GM18870 (cell line): ENCODE measurements at regions not wholly inside any gene's neighbourhood (a gene's known extent, or its start where the extent isn't known, plus 50 kb on each side); places are given as distances from the start of the nearest gene placed in this dataset.

Source experiments
- ATAC-seq: cut with Tn5 transposase; IDR thresholded peaks from one replicate; pipeline ENCODE4 v1.9.1; 2021; ENCODE audit warnings: moderate library complexity; ENCODE audit not compliant: unreplicated experiment

- ATAC-seq = no peak
These were observed 1630.8 kb upstream of the TENM4 start for GRCh38 chr11:81071606-81072005.

GRCh38 chr11:81070948-81071347, 1630.1 kb upstream of the TENM4 start:
- ATAC-seq = peak; percentile 82

GRCh38 chr11:81059356-81059755, 1618.5 kb upstream of the TENM4 start:
- no peak for ATAC-seq

- no peak for ATAC-seq
These were observed 1611.7 kb upstream of the TENM4 start for GRCh38 chr11:81052344-81053158.

GRCh38 chr11:81039916-81040524, 1599.2 kb upstream of the TENM4 start:
- no peak for ATAC-seq

- ATAC-seq = no peak
These were observed 1595.5 kb upstream of the TENM4 start for GRCh38 chr11:81036168-81036870.

- ATAC-seq = no peak
These were observed 1593.1 kb upstream of the TENM4 start for GRCh38 chr11:81033779-81034540.

GRCh38 chr11:81032906-81033305, 1592.1 kb upstream of the TENM4 start:
- ATAC-seq = no peak

- no peak for ATAC-seq
These were observed 1589.4 kb upstream of the TENM4 start for GRCh38 chr11:81030186-81030585.

- ATAC-seq = no peak
These were observed 1585.2 kb upstream of the TENM4 start for GRCh38 chr11:81026032-81026431.

- ATAC-seq = no peak
These were observed 1581.2 kb upstream of the TENM4 start for GRCh38 chr11:81022057-81022456.

GRCh38 chr11:81010631-81011030, 1569.8 kb upstream of the TENM4 start:
- no peak for ATAC-seq

- ATAC-seq = no peak
These were observed 1566.2 kb upstream of the TENM4 start for GRCh38 chr11:81007046-81007445.

GRCh38 chr11:81005595-81005994, 1564.8 kb upstream of the TENM4 start:
- peak; percentile 83 for ATAC-seq

- ATAC-seq = no peak
These were observed 1563.7 kb upstream of the TENM4 start for GRCh38 chr11:81004576-81004975.

- ATAC-seq = no peak
These were observed 1561.5 kb upstream of the TENM4 start for GRCh38 chr11:81002374-81002773.

- ATAC-seq = no peak
These were observed 1559.9 kb upstream of the TENM4 start for GRCh38 chr11:81000735-81001134.

GRCh38 chr11:81000334-81000733, 1559.5 kb upstream of the TENM4 start:
- no peak for ATAC-seq

GRCh38 chr11:80995523-80995922, 1554.7 kb upstream of the TENM4 start:
- no peak for ATAC-seq

- no peak for ATAC-seq
These were observed 1552.7 kb upstream of the TENM4 start for GRCh38 chr11:80993536-80993935.

- ATAC-seq = no peak
These were observed 1550.1 kb upstream of the TENM4 start for GRCh38 chr11:80990885-80991284.
